Esophagus (tissue), 2 donors: ENCODE measurements at regions not wholly inside any gene's neighbourhood (a gene's known extent, or its start where the extent isn't known, plus 50 kb on each side); places are given as distances from the start of the nearest gene placed in this dataset.
"Not testable (repeated sequence)": the region's sequence is repeated elsewhere in the genome, so short reads cannot be mapped to it uniquely, and the experiment has no call there.

ENCODE experiments used
- H3K27ac ChIP-seq, 2 donors: one replicate each; pipeline ENCODE4 v1.5.1; 2013; ENCODE audit warnings: low read depth in 2 of 2, mild to moderate bottlenecking in 2 of 2, inconsistent platforms in 1 of 2, low read length in 1 of 2, moderate library complexity in 1 of 2
- H3K27me3 ChIP-seq, 2 donors: one replicate each; pipeline ENCODE4 v1.6.1; 2013; ENCODE audit warnings: low read length in 2 of 2, control low read depth in 1 of 2, mild to moderate bottlenecking in 1 of 2; ENCODE audit not compliant: insufficient read depth in 2 of 2, control insufficient read depth in 1 of 2
- H3K36me3 ChIP-seq, 2 donors: one replicate each; pipeline ENCODE4 v1.6.1; 2013; ENCODE audit warnings: low read length in 1 of 2; ENCODE audit not compliant: control insufficient read depth in 2 of 2, insufficient read depth in 2 of 2
- H3K4me1 ChIP-seq, 2 donors: one replicate each; pipeline ENCODE4 v1.6.1; 2013; ENCODE audit warnings: low read length in 1 of 2; ENCODE audit not compliant: control insufficient read depth in 2 of 2, insufficient read depth in 2 of 2
- H3K4me3 ChIP-seq, 2 donors: one replicate each; pipeline ENCODE4 v1.5.1; 2013; ENCODE audit warnings: low read length in 2 of 2, mild to moderate bottlenecking in 2 of 2, low read depth in 1 of 2, moderate library complexity in 1 of 2
- H3K9me3 ChIP-seq, 2 donors: one replicate each; pipeline ENCODE4 v1.6.1; 2013; ENCODE audit warnings: mild to moderate bottlenecking in 2 of 2, low read depth in 1 of 2, low read length in 1 of 2, moderate library complexity in 1 of 2; ENCODE audit not compliant: control insufficient read depth in 2 of 2, insufficient read depth in 1 of 2
- WGBS, 2 donors: extraction: QIAGEN DNeasy Blood & Tissue Kit; methylation state at CpG; one replicate each; pipeline ENCODE4 v1.1.7; 2013; 5-methylcytosine and 5-hydroxymethylcytosine counted together
- donor health status: healthy with polysubstance abuse.
- donor health status: Bipolar disorder and iron deficiency.

GRCh38 chr12:105436636-105437035 is 106.1 kb downstream of the C12orf75 start:
- Histone ChIP-seq H3K4me3 (no peak overlapping the region), H3K27me3 (no peaks in the 10 kb centered on the region), H3K9me3 (no peaks in the 10 kb centered on the region), H3K36me3 (no peaks in the 10 kb centered on the region), H3K4me1 (no peaks in the 10 kb centered on the region), H3K27ac (no peak overlapping the region)
- WGBS, 2 donors, result 93 to 99% methylated on average over 1 of the region's 1 CpG

- WGBS, 2 donors, result 99 to 100% methylated on average over 1 of the region's 1 CpG
- Histone ChIP-seq H3K36me3 (no peaks in the 10 kb centered on the region), H3K27ac (no peak overlapping the region), H3K4me1 (no peaks in the 10 kb centered on the region), H3K27me3 (no peaks in the 10 kb centered on the region), H3K4me3 (no peak overlapping the region), H3K9me3 (no peaks in the 10 kb centered on the region)
Measured at GRCh38 chr12:105440037-105440664, 109.7 kb downstream of the C12orf75 start.

GRCh38 chr12:105443802-105444652 is 113.5 kb downstream of the C12orf75 start:
- Histone ChIP-seq H3K4me1 (no peaks in the 10 kb centered on the region), H3K27me3 (no peaks in the 10 kb centered on the region), H3K27ac (no peak overlapping the region), H3K4me3 (no peak overlapping the region), H3K36me3 (no peaks in the 10 kb centered on the region), H3K9me3 (no peaks in the 10 kb centered on the region)
- 82 to 90% methylated on average over 18 of the region's 18 CpGs for WGBS, 2 donors

GRCh38 chr12:105444653-105445102 is 114.2 kb downstream of the C12orf75 start:
- Histone ChIP-seq H3K27ac (no peak overlapping the region), H3K4me3 (no peak overlapping the region), H3K36me3 (no peaks in the 10 kb centered on the region), H3K4me1 (no peaks in the 10 kb centered on the region), H3K27me3 (no peaks in the 10 kb centered on the region), H3K9me3 (no peaks in the 10 kb centered on the region)
- WGBS, 2 donors, result 61 to 62% methylated on average over 3 of the region's 3 CpGs

GRCh38 chr12:105445249-105445648 is 114.8 kb downstream of the C12orf75 start:
- Histone ChIP-seq H3K27me3 (no peaks in the 10 kb centered on the region), H3K4me3 (no peak overlapping the region), H3K27ac (no peak overlapping the region), H3K36me3 (no peaks in the 10 kb centered on the region), H3K4me1 (no peaks in the 10 kb centered on the region), H3K9me3 (no peaks in the 10 kb centered on the region)
- WGBS, 2 donors, result 63 to 66% methylated on average over 3 of the region's 3 CpGs

- Histone ChIP-seq H3K9me3 (no peaks in the 10 kb centered on the region), H3K36me3 (no peaks in the 10 kb centered on the region), H3K4me3 (no peak overlapping the region), H3K27me3 (no peaks in the 10 kb centered on the region), H3K27ac (no peak overlapping the region), H3K4me1 (no peaks in the 10 kb centered on the region)
- 24 to 35% methylated on average over 1 of the region's 1 CpG for WGBS, 2 donors
Measured at GRCh38 chr12:105445649-105446048, 115.2 kb downstream of the C12orf75 start.

GRCh38 chr12:105446460-105446859 is 116.0 kb downstream of the C12orf75 start:
- H3K27me3 ChIP-seq, H3K36me3 ChIP-seq, H3K27ac ChIP-seq, H3K4me1 ChIP-seq, H3K9me3 ChIP-seq, H3K4me3 ChIP-seq: not testable (repeated sequence)
- WGBS, 2 donors, result 93 to 96% methylated on average over 2 of the region's 2 CpGs

- no peaks in the 10 kb centered on the region for H3K36me3 ChIP-seq
- no peaks in the 10 kb centered on the region for H3K4me1 ChIP-seq
- WGBS, 2 donors, result 86 to 92% methylated on average over 6 of the region's 6 CpGs
- H3K27ac ChIP-seq, result no peak overlapping the region
- H3K27me3 ChIP-seq, result no peaks in the 10 kb centered on the region
- no peak overlapping the region for H3K4me3 ChIP-seq
- H3K9me3 ChIP-seq, result no peaks in the 10 kb centered on the region
Measured at GRCh38 chr12:105449431-105449830, 118.9 kb downstream of the C12orf75 start.

- H3K9me3 ChIP-seq, result no peaks in the 10 kb centered on the region
- H3K27ac ChIP-seq, result no peak overlapping the region
- no peak overlapping the region for H3K4me3 ChIP-seq
- H3K27me3 ChIP-seq, result no peaks in the 10 kb centered on the region
- no peaks in the 10 kb centered on the region for H3K4me1 ChIP-seq
- no peaks in the 10 kb centered on the region for H3K36me3 ChIP-seq
- WGBS, 2 donors, result 86 to 94% methylated on average over 3 of the region's 3 CpGs
Measured at GRCh38 chr12:105451211-105451610, 120.7 kb downstream of the C12orf75 start.

- WGBS, 2 donors, result 69 to 91% methylated on average over 4 of the region's 4 CpGs
- no peak overlapping the region for H3K4me3 ChIP-seq
- H3K36me3 ChIP-seq, result no peaks in the 10 kb centered on the region
- H3K9me3 ChIP-seq, result no peaks in the 10 kb centered on the region
- no peak overlapping the region for H3K27ac ChIP-seq
- H3K27me3 ChIP-seq, result no peaks in the 10 kb centered on the region
- H3K4me1 ChIP-seq, result no peaks in the 10 kb centered on the region
Measured at GRCh38 chr12:105451798-105452197, 121.3 kb downstream of the C12orf75 start.
